ENCODE measurements at regions not wholly inside any gene's neighbourhood (a gene's known extent, or its start where the extent isn't known, plus 50 kb on each side); places are given as distances from the start of the nearest gene placed in this dataset.

GRCh38 chr16:24430954-24431760, 108.2 kb upstream of the RBBP6 start:
- H3K9me3 ChIP-seq (ENCODE audit: severe bottlenecking): peaks cover 2% of the 10 kb centered on the region
- no peak overlapping the region for H3K27ac ChIP-seq
- no peaks in the 10 kb centered on the region for H3K36me3 ChIP-seq
- DNase-seq: no peak
- H3K27me3 ChIP-seq (ENCODE audit: insufficient read depth, low read depth, severe bottlenecking): no peaks in the 10 kb centered on the region
- no peak overlapping the region for H3K4me3 ChIP-seq (ENCODE audit: low read depth, low read length)
- TF ChIP-seq CTCF (IDR thresholded peaks at IDR 0.05; ENCODE audit: low read depth, low read length): no peak

GRCh38 chr16:24433706-24434105, 105.7 kb upstream of the RBBP6 start:
- no peaks in the 10 kb centered on the region for H3K9me3 ChIP-seq (ENCODE audit: severe bottlenecking)
- TF ChIP-seq CTCF (IDR thresholded peaks at IDR 0.05; ENCODE audit: low read depth, low read length): no peak
- no peak for DNase-seq
- H3K36me3 ChIP-seq: no peaks in the 10 kb centered on the region
- H3K4me3 ChIP-seq (ENCODE audit: low read depth, low read length): no peak overlapping the region
- H3K27me3 ChIP-seq (ENCODE audit: insufficient read depth, low read depth, severe bottlenecking): no peaks in the 10 kb centered on the region
- no peak overlapping the region for H3K27ac ChIP-seq

- Histone ChIP-seq H3K27me3 (ENCODE audit: insufficient read depth, low read depth, severe bottlenecking) (no peaks in the 10 kb centered on the region), H3K27ac (no peak overlapping the region), H3K9me3 (ENCODE audit: severe bottlenecking) (no peaks in the 10 kb centered on the region), H3K4me3 (ENCODE audit: low read depth, low read length) (no peak overlapping the region), H3K36me3 (no peaks in the 10 kb centered on the region)
- DNase-seq: no peak
- TF ChIP-seq CTCF (IDR thresholded peaks at IDR 0.05; ENCODE audit: low read depth, low read length): no peak
These were observed 99.1 kb upstream of the RBBP6 start for GRCh38 chr16:24440306-24440705.

- no peak for TF ChIP-seq CTCF (IDR thresholded peaks at IDR 0.05; ENCODE audit: low read depth, low read length)
- Histone ChIP-seq H3K9me3 (ENCODE audit: severe bottlenecking) (no peaks in the 10 kb centered on the region), H3K4me3 (ENCODE audit: low read depth, low read length) (no peak overlapping the region), H3K27ac (no peak overlapping the region), H3K36me3 (no peaks in the 10 kb centered on the region), H3K27me3 (ENCODE audit: insufficient read depth, low read depth, severe bottlenecking) (no peaks in the 10 kb centered on the region)
- no peak for DNase-seq
These were observed 96.7 kb upstream of the RBBP6 start for GRCh38 chr16:24442631-24443030.

- no peak for TF ChIP-seq CTCF (IDR thresholded peaks at IDR 0.05; ENCODE audit: low read depth, low read length)
- Histone ChIP-seq H3K4me3 (ENCODE audit: low read depth, low read length) (no peak overlapping the region), H3K9me3 (ENCODE audit: severe bottlenecking) (no peaks in the 10 kb centered on the region), H3K27me3 (ENCODE audit: insufficient read depth, low read depth, severe bottlenecking) (no peaks in the 10 kb centered on the region), H3K27ac (no peak overlapping the region), H3K36me3 (no peaks in the 10 kb centered on the region)
- DNase-seq: no peak
These were observed 94.2 kb upstream of the RBBP6 start for GRCh38 chr16:24445216-24445615.

- H3K9me3 ChIP-seq (ENCODE audit: severe bottlenecking): no peaks in the 10 kb centered on the region
- no peak for DNase-seq
- no peak for TF ChIP-seq CTCF (IDR thresholded peaks at IDR 0.05; ENCODE audit: low read depth, low read length)
- H3K36me3 ChIP-seq: no peaks in the 10 kb centered on the region
- H3K4me3 ChIP-seq (ENCODE audit: low read depth, low read length): no peak overlapping the region
- H3K27ac ChIP-seq: no peak overlapping the region
- H3K27me3 ChIP-seq (ENCODE audit: insufficient read depth, low read depth, severe bottlenecking): no peaks in the 10 kb centered on the region
These were observed 93.2 kb upstream of the RBBP6 start for GRCh38 chr16:24446189-24446588.

Measured in WERI-Rb-1 (cell line).